CD14-positive monocyte (primary cell): ENCODE measurements at regions not wholly inside any gene's neighbourhood (a gene's known extent, or its start where the extent isn't known, plus 50 kb on each side); places are given as distances from the start of the nearest gene placed in this dataset.

ENCODE experiments used
- DNase-seq, 3 donors: peaks; one replicate each; pipeline ENCODE4 v3.0.0-alpha.2; 2011 to 2022
- H2AFZ ChIP-seq: 2 replicates; pipeline ENCODE4 v1.6.0; 2012; ENCODE audit warnings: mild to moderate bottlenecking, low read depth, low read length, inconsistent platforms; ENCODE audit not compliant: insufficient read depth, poor library complexity, severe bottlenecking
- H3K27ac ChIP-seq, 2 donors: 1 replicate in 1 of 2; 2 replicates in 1 of 2; pipeline ENCODE4 v1.5.1; 2012 to 2013; ENCODE audit warnings: low read length in 2 of 2, control low read depth in 1 of 2, inconsistent platforms in 1 of 2, low read depth in 1 of 2, mild to moderate bottlenecking in 1 of 2
- H3K27me3 ChIP-seq, 2 donors: one replicate each; pipeline versions ENCODE4 v1.6.0 to v1.6.1; 2011 to 2013; ENCODE audit warnings: low read length in 2 of 2; ENCODE audit not compliant: control insufficient read depth in 2 of 2, insufficient read depth in 2 of 2
- H3K36me3 ChIP-seq, 2 donors: replicated peaks in 1 of 2; 1 replicate in 1 of 2; 2 replicates in 1 of 2; pipeline versions ENCODE4 v1.5.1 to v1.6.1; 2012 to 2013; ENCODE audit warnings: low read length in 2 of 2, control low read depth in 1 of 2, inconsistent platforms in 1 of 2, mild to moderate bottlenecking in 1 of 2; ENCODE audit not compliant: insufficient read depth in 2 of 2, control insufficient read depth in 1 of 2
- H3K4me1 ChIP-seq, 2 donors: 1 replicate in 1 of 2; 2 replicates in 1 of 2; pipeline versions ENCODE4 v1.5.1 to v1.6.1; 2012 to 2013; ENCODE audit warnings: low read length in 2 of 2, control low read depth in 1 of 2, inconsistent platforms in 1 of 2, mild to moderate bottlenecking in 1 of 2, moderate library complexity in 1 of 2; ENCODE audit not compliant: insufficient read depth in 2 of 2, control insufficient read depth in 1 of 2
- H3K4me2 ChIP-seq: replicated peaks from 2 replicates; pipeline ENCODE3; 2012; ENCODE audit warnings: low read length, moderate library complexity, mild to moderate bottlenecking; ENCODE audit not compliant: poor library complexity, severe bottlenecking; ENCODE audit errors: extremely low read depth
- H3K4me3 ChIP-seq, 3 experiments: fragments of 200-600 bp in 1 of 3; sonication (generic) in 1 of 3; replicated peaks in 1 of 3; 1 replicate in 2 of 3; 2 replicates in 1 of 3; pipeline ENCODE4 v1.5.1; 2011 to 2013; ENCODE audit warnings: low read length in 3 of 3, mild to moderate bottlenecking in 3 of 3, control low read depth in 2 of 3, low read depth in 2 of 3, inconsistent platforms in 1 of 3, moderate library complexity in 1 of 3
- H3K79me2 ChIP-seq: 2 replicates; pipeline ENCODE4 v1.6.0; 2012; ENCODE audit warnings: mild to moderate bottlenecking, control low read depth, inconsistent platforms, low read length, moderate library complexity; ENCODE audit not compliant: insufficient read depth
- H3K9ac ChIP-seq: 2 replicates; pipeline ENCODE4 v1.6.0; 2017; ENCODE audit warnings: low read length, mild to moderate bottlenecking; ENCODE audit not compliant: insufficient read depth, poor library complexity, severe bottlenecking
- H3K9me3 ChIP-seq, 2 donors: replicated peaks in 1 of 2; 1 replicate in 1 of 2; 2 replicates in 1 of 2; pipeline versions ENCODE4 v1.5.1 to v1.6.1; 2012 to 2013; ENCODE audit warnings: low read length in 2 of 2, control low read depth in 1 of 2; ENCODE audit not compliant: control insufficient read depth in 1 of 2, insufficient read depth in 1 of 2
- H4K20me1 ChIP-seq: 2 replicates; pipeline ENCODE4 v1.6.0; 2012; ENCODE audit warnings: mild to moderate bottlenecking, low read length, control low read depth, moderate library complexity; ENCODE audit not compliant: insufficient read depth
- H3K27ac Mint-ChIP-seq, 7 donors: one replicate each; pipeline ENCODE4 v1.8.0; 2020; ENCODE audit warnings: mild to moderate bottlenecking in 7 of 7, mixed read lengths in 7 of 7, moderate library complexity in 6 of 7, inconsistent platforms in 2 of 7
- H3K27me3 Mint-ChIP-seq, 3 donors: one replicate each; pipeline ENCODE4 v1.8.0; 2021 to 2022; ENCODE audit warnings: low read depth in 3 of 3, mild to moderate bottlenecking in 3 of 3, mixed read lengths in 3 of 3, moderate library complexity in 3 of 3, inconsistent platforms in 1 of 3
- H3K36me3 Mint-ChIP-seq, 2 donors: one replicate each; pipeline ENCODE4 v1.8.0; 2020; ENCODE audit warnings: mixed read lengths in 2 of 2, inconsistent platforms in 1 of 2, mild to moderate bottlenecking in 1 of 2
- H3K4me1 Mint-ChIP-seq: one replicate; pipeline ENCODE4 v1.8.0; 2020; ENCODE audit warnings: mild to moderate bottlenecking, mixed read lengths
- H3K4me3 Mint-ChIP-seq, 2 donors: one replicate each; pipeline ENCODE4 v1.8.0; 2020; ENCODE audit warnings: mild to moderate bottlenecking in 2 of 2, mixed read lengths in 2 of 2, moderate library complexity in 1 of 2
- H3K9me3 Mint-ChIP-seq, 7 donors: one replicate each; pipeline ENCODE4 v1.8.0; 2020 to 2022; ENCODE audit warnings: mixed read lengths in 7 of 7, mild to moderate bottlenecking in 6 of 7, moderate library complexity in 6 of 7, inconsistent platforms in 2 of 7
- CTCF ChIP-seq: fragments of 200-600 bp; IDR thresholded peaks from one replicate; pipeline ENCODE4 v1.8.0; 2022; ENCODE audit warnings: antibody characterized with exemption, mild to moderate bottlenecking
- WGBS: methylation state at CpG from one replicate; pipeline ENCODE4 v1.1.5; 2013; ENCODE audit warnings: missing lambda C conversion rate; ENCODE audit not compliant: insufficient coverage; 5-methylcytosine and 5-hydroxymethylcytosine counted together
- intact Hi-C, 2 donors: fragments of 100-400 bp; cut with micrococcal nuclease; formaldehyde crosslinking; loops; one replicate each; pipeline versions ENCODE4 v1.15.0 to v1.15.1; 2023

GRCh38 chr16:65710107-65710506, 588.2 kb upstream of the CDH11 start:
- H3K9me3 Mint-ChIP-seq: peaks cover 0 to 6% (median 2%) of the 10 kb centered on the region in 7 donors
- H3K36me3 Mint-ChIP-seq: no peaks in the 10 kb centered on the region
- DNase-seq: no peak
- no peak overlapping the region for H3K4me3 Mint-ChIP-seq
- Histone ChIP-seq H4K20me1 (no peaks in the 10 kb centered on the region), H3K4me3 (no peak overlapping the region), H3K27me3 (peaks cover 0 to 4% of the 10 kb centered on the region in 2 donors), H3K4me2 (no peak overlapping the region), H3K27ac (no peak overlapping the region), H2AFZ (no peak overlapping the region), H3K79me2 (no peaks in the 10 kb centered on the region), H3K4me1 (no peaks in the 10 kb centered on the region), H3K9ac (no peak overlapping the region), H3K9me3 (peaks cover 0 to 9% of the 10 kb centered on the region in 2 donors), H3K36me3 (no peaks in the 10 kb centered on the region)
- no peaks in the 10 kb centered on the region for H3K4me1 Mint-ChIP-seq
- 89% methylated on average over 6 of the region's 8 CpGs for WGBS
- peaks cover 1 to 13% (median 3%) of the 10 kb centered on the region in 3 donors for H3K27me3 Mint-ChIP-seq
- no peak overlapping the region for H3K27ac Mint-ChIP-seq
- TF ChIP-seq CTCF: no peak
- intact Hi-C loops: no loop called here

GRCh38 chr16:65704866-65705265, 583.0 kb upstream of the CDH11 start:
- H3K4me1 Mint-ChIP-seq: no peaks in the 10 kb centered on the region
- Histone ChIP-seq H3K4me1 (no peaks in the 10 kb centered on the region), H3K27ac (no peak overlapping the region), H3K79me2 (no peaks in the 10 kb centered on the region), H3K4me2 (no peak overlapping the region), H3K27me3 (peaks cover 0 to 3% of the 10 kb centered on the region in 2 donors), H3K9ac (no peak overlapping the region), H3K9me3 (no peaks in the 10 kb centered on the region), H2AFZ (no peak overlapping the region), H3K36me3 (no peaks in the 10 kb centered on the region), H4K20me1 (no peaks in the 10 kb centered on the region), H3K4me3 (no peak overlapping the region)
- no peaks in the 10 kb centered on the region for H3K36me3 Mint-ChIP-seq
- H3K27me3 Mint-ChIP-seq: peaks cover 3 to 8% (median 7%) of the 10 kb centered on the region in 3 donors
- intact Hi-C loops: no loop called here
- H3K27ac Mint-ChIP-seq: no peak overlapping the region
- no peak for TF ChIP-seq CTCF
- no peak overlapping the region for H3K4me3 Mint-ChIP-seq
- H3K9me3 Mint-ChIP-seq: no peaks in the 10 kb centered on the region
- no peak for DNase-seq
